Neural crest cell (in vitro differentiated cells): ENCODE measurements at regions not wholly inside any gene's neighbourhood (a gene's known extent, or its start where the extent isn't known, plus 50 kb on each side); places are given as distances from the start of the nearest gene placed in this dataset.

Source experiments
- DNase-seq: peaks from one replicate; pipeline ENCODE4 v3.0.0; 2021; ENCODE audit warnings: low read depth, mixed read lengths, low spot score
- H3K27ac Mint-ChIP-seq: one replicate; pipeline ENCODE4 v1.8.0; 2021; ENCODE audit warnings: mild to moderate bottlenecking, mixed read lengths; ENCODE audit not compliant: unreplicated experiment
- H3K27me3 Mint-ChIP-seq: 2 replicates; pipeline ENCODE4 v1.8.0; 2021; ENCODE audit warnings: low read depth, mild to moderate bottlenecking, mixed read lengths
- H3K36me3 Mint-ChIP-seq: 2 replicates; pipeline ENCODE4 v1.8.0; 2021; ENCODE audit warnings: low read depth, mild to moderate bottlenecking, mixed read lengths
- H3K4me1 Mint-ChIP-seq: 2 replicates; pipeline ENCODE4 v1.8.0; 2021; ENCODE audit warnings: mixed read lengths
- H3K4me3 Mint-ChIP-seq: one replicate; pipeline ENCODE4 v1.8.0; 2021; ENCODE audit warnings: mild to moderate bottlenecking, mixed read lengths
- H3K9me3 Mint-ChIP-seq: 2 replicates; pipeline ENCODE4 v1.8.0; 2021; ENCODE audit warnings: mixed read lengths
- TF ChIP-seq, protein P1 (sequence below): fragments of 200-600 bp; sonication (generic); conservative IDR thresholded peaks from 2 replicates; pipeline ENCODE4 v1.5.0; 2021; ENCODE audit warnings: antibody characterized with exemption, mild to moderate bottlenecking

DNA sequence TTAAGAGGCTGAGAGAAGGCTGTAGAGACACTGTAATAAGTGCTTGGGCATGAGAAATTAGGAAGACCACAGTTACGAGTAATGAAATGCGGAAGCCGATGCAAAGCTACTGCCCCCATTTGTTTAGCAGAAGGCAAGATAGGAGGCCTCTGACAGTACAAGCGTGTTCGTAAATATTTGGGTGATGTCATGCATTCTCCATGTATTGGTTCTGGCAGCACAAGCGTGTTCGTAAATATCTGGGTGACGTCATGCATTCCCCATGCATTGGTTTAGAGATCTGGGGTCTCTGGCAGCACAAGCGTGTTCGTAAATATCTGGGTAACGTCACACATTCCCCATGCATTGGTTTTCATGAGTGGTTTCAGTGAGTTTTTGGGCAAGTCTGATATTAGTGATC, 661.5 kb upstream of the FRG1 start:
- DNase-seq, result no peak
- H3K27me3 Mint-ChIP-seq, result no peaks in the 10 kb centered on the region
- peaks cover 3% of the 10 kb centered on the region for H3K36me3 Mint-ChIP-seq
- peaks cover 4% of the 10 kb centered on the region for H3K9me3 Mint-ChIP-seq
- no peak overlapping the region for H3K27ac Mint-ChIP-seq
- TF ChIP-seq, protein P1, sequence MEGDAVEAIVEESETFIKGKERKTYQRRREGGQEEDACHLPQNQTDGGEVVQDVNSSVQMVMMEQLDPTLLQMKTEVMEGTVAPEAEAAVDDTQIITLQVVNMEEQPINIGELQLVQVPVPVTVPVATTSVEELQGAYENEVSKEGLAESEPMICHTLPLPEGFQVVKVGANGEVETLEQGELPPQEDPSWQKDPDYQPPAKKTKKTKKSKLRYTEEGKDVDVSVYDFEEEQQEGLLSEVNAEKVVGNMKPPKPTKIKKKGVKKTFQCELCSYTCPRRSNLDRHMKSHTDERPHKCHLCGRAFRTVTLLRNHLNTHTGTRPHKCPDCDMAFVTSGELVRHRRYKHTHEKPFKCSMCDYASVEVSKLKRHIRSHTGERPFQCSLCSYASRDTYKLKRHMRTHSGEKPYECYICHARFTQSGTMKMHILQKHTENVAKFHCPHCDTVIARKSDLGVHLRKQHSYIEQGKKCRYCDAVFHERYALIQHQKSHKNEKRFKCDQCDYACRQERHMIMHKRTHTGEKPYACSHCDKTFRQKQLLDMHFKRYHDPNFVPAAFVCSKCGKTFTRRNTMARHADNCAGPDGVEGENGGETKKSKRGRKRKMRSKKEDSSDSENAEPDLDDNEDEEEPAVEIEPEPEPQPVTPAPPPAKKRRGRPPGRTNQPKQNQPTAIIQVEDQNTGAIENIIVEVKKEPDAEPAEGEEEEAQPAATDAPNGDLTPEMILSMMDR, result no peak
- H3K4me1 Mint-ChIP-seq, result no peaks in the 10 kb centered on the region
- H3K4me3 Mint-ChIP-seq, result no peak overlapping the region

DNA sequence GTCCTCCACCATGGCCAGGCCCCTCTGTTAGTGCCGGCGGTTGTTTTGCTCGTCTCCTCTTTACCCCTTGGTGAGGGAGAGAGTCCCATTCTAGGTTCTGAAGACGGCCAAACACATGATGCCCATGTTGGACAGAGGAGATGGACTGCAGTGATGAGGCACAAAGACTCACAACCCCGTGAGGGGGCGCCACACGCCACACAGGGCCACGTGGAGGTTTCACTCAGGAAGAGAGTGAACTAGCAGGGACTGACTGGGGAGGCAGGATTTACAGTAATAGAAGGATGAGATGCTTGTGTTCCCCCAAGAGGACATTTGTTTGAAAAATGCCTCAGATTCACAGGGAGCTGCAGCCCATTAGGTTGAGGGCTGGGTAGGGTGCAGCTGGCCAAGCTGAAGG, 655.3 kb upstream of the FRG1 start:
- H3K36me3 Mint-ChIP-seq, result no peaks in the 10 kb centered on the region
- TF ChIP-seq, protein P1, result no peak
- H3K4me1 Mint-ChIP-seq, result no peaks in the 10 kb centered on the region
- no peak overlapping the region for H3K27ac Mint-ChIP-seq
- DNase-seq, result no peak
- peaks cover 5% of the 10 kb centered on the region for H3K9me3 Mint-ChIP-seq
- H3K4me3 Mint-ChIP-seq, result no peak overlapping the region
- no peaks in the 10 kb centered on the region for H3K27me3 Mint-ChIP-seq

DNA sequence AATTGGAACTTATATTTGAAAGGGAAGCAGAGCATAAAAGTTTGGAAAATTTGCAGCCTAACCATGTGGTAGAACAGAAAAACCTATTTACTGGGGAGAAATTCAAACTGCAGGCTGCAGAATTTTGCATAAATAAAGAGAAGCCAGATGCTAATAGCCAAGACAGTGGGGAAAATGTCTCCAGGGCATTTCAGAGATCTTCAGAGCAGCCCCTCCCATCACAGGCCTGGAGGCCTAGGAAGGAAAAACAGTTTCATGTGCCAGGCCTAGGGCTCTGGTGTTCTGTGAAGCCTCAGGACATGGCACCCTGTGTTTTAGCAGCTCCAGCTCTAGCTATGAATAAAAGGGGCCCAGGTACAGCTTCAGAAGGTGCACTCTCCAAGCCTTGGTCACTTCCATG, 648.7 kb upstream of the FRG1 start:
- TF ChIP-seq, protein P1, result no peak
- no peaks in the 10 kb centered on the region for H3K36me3 Mint-ChIP-seq
- no peaks in the 10 kb centered on the region for H3K27me3 Mint-ChIP-seq
- no peak overlapping the region for H3K4me3 Mint-ChIP-seq
- H3K27ac Mint-ChIP-seq, result no peak overlapping the region
- H3K4me1 Mint-ChIP-seq, result no peaks in the 10 kb centered on the region
- peaks cover 6% of the 10 kb centered on the region for H3K9me3 Mint-ChIP-seq
- DNase-seq, result no peak

DNA sequence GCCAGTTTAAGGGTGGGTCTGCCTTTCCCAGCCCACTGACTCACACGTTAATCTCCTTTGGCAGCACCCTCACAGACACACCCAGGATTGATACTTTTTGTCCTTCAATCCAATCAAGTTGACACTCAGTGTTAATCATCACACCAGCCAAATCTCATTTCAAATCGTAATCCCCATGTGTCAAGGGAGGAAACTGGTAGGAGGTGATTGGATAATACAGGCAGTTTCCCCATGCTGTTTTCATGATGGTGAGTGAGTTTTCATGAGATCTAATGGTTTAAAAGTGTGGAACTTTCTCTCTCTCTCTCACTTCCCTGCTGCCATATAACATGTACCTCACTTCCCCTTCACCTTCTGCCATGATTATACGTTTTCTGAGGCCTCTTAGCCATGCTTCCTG, 647.2 kb upstream of the FRG1 start:
- H3K9me3 Mint-ChIP-seq, result peaks cover 6% of the 10 kb centered on the region
- DNase-seq, result no peak
- no peak overlapping the region for H3K4me3 Mint-ChIP-seq
- no peaks in the 10 kb centered on the region for H3K36me3 Mint-ChIP-seq
- no peaks in the 10 kb centered on the region for H3K27me3 Mint-ChIP-seq
- H3K27ac Mint-ChIP-seq, result no peak overlapping the region
- TF ChIP-seq, protein P1, result no peak
- no peaks in the 10 kb centered on the region for H3K4me1 Mint-ChIP-seq

DNA sequence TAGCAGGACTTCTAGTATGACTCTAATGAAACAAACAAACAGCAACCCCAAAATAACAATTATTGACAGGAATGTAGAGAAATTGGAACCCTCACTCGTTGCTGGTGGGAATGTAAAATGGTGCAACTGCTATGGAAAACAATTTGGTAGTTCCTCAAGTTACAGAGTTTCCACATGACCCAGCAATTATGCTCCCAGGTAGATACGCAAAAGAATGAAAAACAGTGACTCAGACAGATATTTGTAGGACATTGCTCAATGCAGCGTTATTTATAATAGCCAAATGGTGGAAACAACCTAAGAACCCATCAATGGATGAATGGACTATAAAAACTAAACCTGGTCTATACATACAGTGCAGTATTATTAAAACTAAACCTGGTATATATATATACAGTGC, 646.1 kb upstream of the FRG1 start:
- Mint-ChIP-seq H3K4me3 (no peak overlapping the region), H3K27ac (no peak overlapping the region), H3K9me3 (peaks cover 4% of the 10 kb centered on the region), H3K4me1 (no peaks in the 10 kb centered on the region), H3K36me3 (no peaks in the 10 kb centered on the region), H3K27me3 (no peaks in the 10 kb centered on the region)
- TF ChIP-seq, protein P1, result no peak
- DNase-seq, result no peak

DNA sequence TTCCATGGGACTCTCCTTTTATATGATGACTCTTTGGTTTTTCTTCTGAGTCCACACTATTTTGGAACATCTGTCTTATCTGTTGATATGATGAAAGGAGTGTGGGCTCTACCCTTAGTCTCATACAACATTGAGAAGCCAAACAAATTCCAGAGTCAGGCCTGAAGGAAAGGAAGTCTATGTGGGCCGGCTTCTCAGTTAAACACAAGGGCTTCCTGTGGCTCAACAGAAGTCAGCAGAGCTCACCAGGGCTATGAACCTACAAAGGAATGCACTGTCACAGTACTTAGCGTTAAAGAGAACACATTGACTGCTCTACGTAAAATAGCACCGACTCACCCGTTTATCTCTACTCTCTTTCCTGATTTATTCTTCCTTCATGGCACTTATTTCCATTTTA, 641.0 kb upstream of the FRG1 start:
- Mint-ChIP-seq H3K9me3 (peaks cover 5% of the 10 kb centered on the region), H3K36me3 (no peaks in the 10 kb centered on the region), H3K27me3 (no peaks in the 10 kb centered on the region), H3K4me1 (no peaks in the 10 kb centered on the region), H3K27ac (no peak overlapping the region), H3K4me3 (no peak overlapping the region)
- DNase-seq, result no peak
- TF ChIP-seq, protein P1, result no peak
